NCI-H187 treated with DMSO at 0.1 percent for 48 hours (cell line): ENCODE measurements at regions not wholly inside any gene's neighbourhood (a gene's known extent, or its start where the extent isn't known, plus 50 kb on each side); places are given as distances from the start of the nearest gene placed in this dataset.
"Not testable (repeated sequence)": the region's sequence is repeated elsewhere in the genome, so short reads cannot be mapped to it uniquely, and the experiment has no call there.

ENCODE experiments used
- DNase-seq: peaks from one replicate; lab custom pipeline; 2025; lab: John Stamatoyannopoulos, UW

DNA sequence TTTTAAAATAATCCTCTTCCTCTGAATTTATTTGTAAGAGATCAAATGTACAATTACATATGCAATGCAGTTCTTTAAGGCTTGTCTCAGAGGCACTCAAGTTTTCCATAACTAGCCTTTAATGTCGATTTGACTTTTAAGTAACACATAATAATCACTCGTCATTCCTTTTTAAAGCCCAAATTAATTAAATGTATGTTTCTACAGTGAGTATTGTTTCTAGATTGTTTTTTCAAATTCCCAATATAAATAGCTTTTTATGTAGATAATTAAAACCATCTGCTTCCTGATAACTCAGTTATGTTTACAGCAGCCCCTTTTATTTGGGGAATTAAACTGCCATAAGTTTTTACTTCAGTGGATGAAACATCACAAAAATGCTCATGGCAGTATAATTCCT lies 185.1 kb downstream of the ETNK1 start:
- no peak for DNase-seq

- no peak for DNase-seq
Observed at GRCh38 chr12:22812531-22812930, 187.6 kb downstream of the ETNK1 start.

DNA sequence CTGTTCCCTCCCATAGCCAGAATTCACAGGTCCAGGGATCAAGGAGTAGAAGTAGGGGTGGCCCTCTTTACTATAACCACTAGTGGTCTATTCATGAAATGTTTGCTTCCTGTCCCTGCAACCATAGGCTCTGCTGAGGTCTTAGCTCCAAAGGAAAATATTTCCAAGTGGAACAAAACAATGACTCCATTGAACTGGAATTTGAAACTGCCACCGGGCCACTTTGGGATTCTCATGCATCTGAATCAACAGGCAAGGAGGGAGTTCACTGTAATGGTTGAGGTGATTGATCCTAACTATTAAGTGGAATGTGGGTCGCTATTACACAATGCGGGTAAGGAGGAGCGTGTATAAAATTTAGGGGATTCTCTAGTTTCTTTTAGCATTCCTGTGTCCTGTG lies 197.0 kb downstream of the ETNK1 start:
- DNase-seq = no peak

- no peak for DNase-seq
Observed at GRCh38 chr12:22826026-22826425, 201.1 kb downstream of the ETNK1 start.

DNA sequence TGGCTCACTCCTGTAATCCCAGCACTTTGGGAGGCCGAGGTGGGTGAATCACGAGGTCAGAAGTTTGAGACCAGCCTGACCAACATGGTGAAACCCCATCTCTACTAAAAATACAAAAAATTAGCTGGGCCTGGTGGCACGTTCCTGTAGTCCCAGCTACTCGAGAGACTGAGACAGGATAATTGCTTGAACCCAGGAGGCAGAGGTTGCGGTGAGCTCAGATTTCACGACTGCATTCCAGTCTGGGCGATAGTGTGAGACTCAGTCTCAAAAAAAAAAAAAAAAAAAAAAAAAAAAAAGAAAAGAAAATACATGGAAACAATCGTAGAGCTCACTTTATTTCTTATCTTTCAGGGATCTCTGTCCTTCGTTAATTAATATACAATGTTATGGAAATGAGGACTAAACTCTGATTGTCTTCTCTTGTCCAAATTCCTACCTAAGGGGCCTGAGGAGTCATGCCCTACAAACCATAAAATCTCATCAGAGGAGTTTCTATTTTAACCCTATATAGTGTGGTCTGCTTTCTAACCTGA lies 201.5 kb downstream of the ETNK1 start:
- not testable (repeated sequence) for DNase-seq

DNA sequence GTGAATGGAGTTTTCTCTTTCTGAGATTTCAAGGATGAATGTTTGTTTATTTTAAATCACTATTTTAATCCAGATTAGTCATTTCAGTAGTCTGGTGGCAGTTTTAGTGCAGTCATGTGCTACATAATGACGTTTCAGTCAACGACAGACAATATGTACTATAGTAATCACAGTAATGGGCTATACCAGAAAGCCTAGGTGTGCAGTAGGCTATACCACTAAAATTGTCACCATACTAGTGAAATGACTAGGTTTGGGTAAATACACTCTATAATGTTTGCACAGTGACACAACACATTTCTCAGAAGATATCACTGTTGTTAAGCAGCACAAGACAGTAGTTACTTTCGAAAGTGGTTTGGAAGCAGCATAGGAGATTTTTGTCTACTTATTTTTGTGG lies 203.1 kb downstream of the ETNK1 start:
- DNase-seq = no peak

DNA sequence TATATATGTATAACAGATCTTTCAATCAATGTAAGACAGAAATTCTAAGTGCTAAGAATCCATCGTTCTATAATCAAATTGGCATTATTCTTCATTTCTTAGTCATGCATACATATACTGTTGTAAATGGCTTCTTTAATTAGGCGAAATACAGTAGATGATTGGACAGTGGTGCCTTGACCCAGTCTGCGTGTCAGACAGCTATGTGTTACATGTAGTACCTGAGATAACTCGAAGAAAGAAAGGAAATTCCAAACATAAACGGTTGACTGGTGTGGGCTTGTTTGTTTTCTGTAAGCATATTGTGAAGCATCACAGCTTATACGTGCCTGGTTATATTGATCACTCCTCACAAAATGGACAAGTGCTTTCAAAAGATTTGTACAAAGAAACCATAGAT lies 210.5 kb downstream of the ETNK1 start:
- no peak for DNase-seq

- DNase-seq = no peak
Observed at GRCh38 chr12:22850185-22850584, 225.2 kb downstream of the ETNK1 start.

DNA sequence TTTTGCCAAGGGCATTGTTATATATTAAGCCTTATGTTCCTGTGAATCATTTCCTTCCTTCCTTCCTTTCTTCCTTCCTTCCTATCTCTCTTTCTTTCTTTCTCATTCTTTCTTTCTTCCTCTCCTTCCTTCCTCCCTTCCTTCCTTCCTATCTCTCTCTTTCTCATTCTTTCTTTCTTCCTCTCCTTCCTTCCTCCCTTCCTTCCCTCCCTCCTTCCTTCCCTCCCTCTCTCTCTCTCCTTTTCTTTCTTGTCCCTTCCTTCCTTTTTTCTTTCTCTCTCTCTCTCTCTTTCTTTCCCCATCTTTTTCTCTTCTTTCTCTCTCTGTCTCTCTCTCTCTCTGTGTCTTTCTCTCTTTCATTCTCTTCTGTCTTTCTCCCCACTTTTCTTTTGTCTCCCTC lies 226.6 kb downstream of the ETNK1 start:
- DNase-seq = no peak

DNA sequence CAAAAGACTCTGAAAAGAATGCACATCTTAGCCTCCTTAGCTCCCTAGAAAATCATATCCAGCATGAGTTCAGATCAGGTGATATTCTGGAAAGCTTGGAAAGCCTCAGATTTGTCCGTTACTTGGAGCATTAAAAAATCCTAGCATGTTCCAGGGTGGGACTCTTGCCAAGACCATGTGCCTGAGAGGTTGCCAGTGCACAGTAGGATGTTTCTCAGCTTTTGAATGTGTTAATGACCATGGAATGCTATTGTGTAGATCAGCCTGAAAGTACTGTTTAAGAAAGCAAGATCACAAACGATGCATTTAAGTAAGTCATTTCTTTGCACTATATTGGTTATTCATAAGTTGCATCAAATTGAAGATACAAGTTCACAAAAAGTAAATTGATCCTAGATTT lies 230.5 kb downstream of the ETNK1 start:
- no peak for DNase-seq

- peak; percentile 11 for DNase-seq
Observed at GRCh38 chr12:22856178-22856577, 231.2 kb downstream of the ETNK1 start.

- DNase-seq = no peak
Observed at GRCh38 chr12:22858849-22859570, 234.0 kb downstream of the ETNK1 start.

GRCh38 chr12:22860926-22861325 lies 236.0 kb downstream of the ETNK1 start:
- DNase-seq = no peak

DNA sequence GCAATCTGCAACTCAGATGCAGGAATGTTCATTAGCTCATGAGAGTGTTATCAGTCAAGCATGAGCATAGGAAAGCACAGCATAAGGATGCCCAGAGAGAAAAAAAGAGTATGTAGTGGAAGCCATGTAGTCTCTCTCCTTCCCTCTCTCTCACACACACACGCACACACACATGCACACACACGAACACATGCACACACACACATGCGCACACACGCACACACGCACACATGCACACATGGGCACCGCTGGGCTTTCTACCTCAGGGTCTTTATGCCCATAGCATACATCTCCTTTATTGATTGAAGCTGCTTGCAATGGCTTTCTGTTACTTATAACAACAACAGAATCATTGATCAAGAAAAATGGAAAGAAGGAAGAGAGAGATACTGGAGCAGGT lies 240.9 kb downstream of the ETNK1 start:
- no peak for DNase-seq

DNA sequence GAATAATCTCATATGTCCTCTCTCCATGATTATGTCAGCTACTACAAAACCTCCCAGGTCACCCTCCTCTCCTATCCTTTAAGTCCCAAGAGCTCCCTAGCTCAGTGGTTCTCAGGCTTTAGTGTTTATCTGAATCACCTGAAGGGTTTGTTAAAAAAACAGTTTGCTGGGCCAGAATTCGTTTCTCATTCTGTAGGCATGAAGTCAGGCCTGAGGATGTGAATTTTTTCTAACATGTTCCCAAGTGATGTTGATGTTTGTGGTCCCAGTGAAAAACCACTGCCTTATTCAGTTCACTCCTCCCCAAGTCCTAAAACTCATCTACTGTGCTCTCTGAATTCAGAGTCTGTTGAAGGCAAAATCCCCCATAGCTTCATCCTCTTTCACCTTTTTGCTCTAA lies 241.4 kb downstream of the ETNK1 start:
- DNase-seq = no peak

DNA sequence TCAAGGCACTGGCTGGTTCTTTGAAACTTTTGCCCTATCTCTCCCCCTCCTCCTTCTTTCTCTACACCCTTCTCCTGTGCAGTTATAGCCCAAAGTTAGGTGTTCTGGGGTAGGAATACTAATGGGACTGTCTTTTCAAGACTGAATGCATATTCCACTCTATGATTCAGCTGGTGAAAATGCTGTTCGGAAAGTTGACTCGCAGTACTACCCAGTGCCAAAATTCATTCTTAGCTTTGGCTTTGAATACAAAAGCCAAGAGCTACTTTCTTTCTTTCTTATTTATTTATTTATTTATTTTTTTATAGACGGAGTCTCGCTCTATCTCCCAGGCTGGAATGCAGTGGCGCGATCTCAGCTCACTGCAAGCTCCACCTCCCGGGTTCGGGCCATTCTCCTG lies 249.2 kb downstream of the ETNK1 start:
- no peak for DNase-seq

- DNase-seq = no peak
Observed at GRCh38 chr12:22876262-22876661, 251.3 kb downstream of the ETNK1 start.

GRCh38 chr12:22879203-22879602 lies 254.2 kb downstream of the ETNK1 start:
- DNase-seq = no peak

GRCh38 chr12:22880331-22880730 lies 255.4 kb downstream of the ETNK1 start:
- no peak for DNase-seq

DNA sequence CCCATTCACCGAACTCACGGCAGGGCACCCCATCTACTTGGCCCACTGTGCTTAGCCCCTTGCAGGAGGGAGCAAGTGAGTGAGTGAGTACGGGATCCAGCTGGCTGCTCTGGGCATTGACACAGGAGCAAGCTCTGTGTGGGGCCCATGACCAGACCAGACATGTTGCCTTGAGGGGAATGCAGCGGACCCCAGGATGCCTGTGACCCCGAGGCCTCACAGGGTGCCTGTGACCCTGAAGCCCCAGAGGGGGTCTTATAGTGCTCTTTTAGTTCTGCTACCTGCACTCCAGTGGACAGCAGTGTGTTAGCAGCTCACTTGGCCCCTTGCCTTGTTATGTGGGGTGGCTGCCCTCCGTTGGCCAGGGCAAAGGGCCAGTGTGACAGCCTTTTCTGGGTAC lies 255.8 kb downstream of the ETNK1 start:
- DNase-seq = no peak

GRCh38 chr12:22881878-22882385 lies 257.0 kb downstream of the ETNK1 start:
- DNase-seq = no peak

DNA sequence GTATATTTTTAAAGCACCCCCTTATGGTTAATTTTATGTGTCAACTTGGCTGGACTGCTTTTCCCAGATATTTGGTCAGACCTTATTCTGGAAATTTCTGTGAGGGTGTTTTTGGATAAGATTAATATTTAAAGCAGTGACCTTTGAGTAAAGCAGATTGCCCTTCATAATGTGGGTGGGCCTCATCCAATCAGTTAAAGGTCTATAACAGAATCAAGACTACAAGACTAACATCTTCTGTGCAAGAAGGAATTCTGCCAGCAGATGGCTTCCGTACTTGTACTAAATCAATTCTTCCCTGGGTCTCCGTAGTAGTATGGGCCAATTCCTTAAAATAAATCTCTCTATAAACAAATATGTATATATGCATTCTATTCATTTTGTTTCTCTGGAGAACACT lies 257.6 kb downstream of the ETNK1 start:
- no peak for DNase-seq

DNA sequence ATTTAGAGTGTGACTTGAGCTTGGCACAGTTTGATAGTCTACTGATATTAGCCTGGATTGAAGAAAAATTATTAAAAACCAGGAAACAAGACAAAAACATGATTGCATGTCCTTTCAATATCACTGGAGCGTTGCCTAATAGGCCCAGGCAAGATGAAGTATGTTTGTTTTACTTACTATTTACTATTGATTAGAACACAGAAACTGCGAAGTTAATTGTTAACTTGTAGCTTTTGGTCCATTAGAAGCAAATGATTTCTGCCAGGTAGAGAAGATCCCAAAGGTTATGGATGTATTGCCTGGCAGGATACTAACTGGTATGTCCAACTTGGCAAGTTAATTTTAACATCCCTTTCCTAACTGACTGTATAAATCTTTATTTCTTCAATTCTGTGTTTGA lies 268.9 kb downstream of the ETNK1 start:
- no peak for DNase-seq

- DNase-seq = no peak
Observed at GRCh38 chr12:22899184-22899583, 274.2 kb downstream of the ETNK1 start.
